CD4-positive, alpha-beta memory T cell (primary cell): ENCODE measurements at regions not wholly inside any gene's neighbourhood (a gene's known extent, or its start where the extent isn't known, plus 50 kb on each side); places are given as distances from the start of the nearest gene placed in this dataset.

Experiments
- CTCF ChIA-PET: fragments of 350-600 bp; sonication (Branson Sonifier 250); formaldehyde crosslinking; loops from one replicate; lab custom pipeline; 2021; ENCODE audit warnings: inconsistent platforms; ENCODE audit not compliant: partially characterized antibody; lab: Charles Lee
- POLR2A ChIA-PET: fragments of 350-600 bp; sonication (Branson Sonifier 250); formaldehyde crosslinking; loops from one replicate; lab custom pipeline; 2021; ENCODE audit not compliant: partially characterized antibody; lab: Charles Lee
- DNase-seq, 5 donors: peaks; one replicate each; pipeline versions ENCODE4 v3.0.0 to v3.0.0-alpha.2; 2020 to 2022; ENCODE audit warnings: mixed read lengths in 1 of 5
- H3K27ac ChIP-seq: one replicate; pipeline ENCODE4 v1.7.0; 2013; ENCODE audit warnings: low read depth, low read length
- H3K27me3 ChIP-seq: 2 replicates; pipeline ENCODE4 v1.7.0; 2013; ENCODE audit warnings: mild to moderate bottlenecking, low read length, moderate library complexity; ENCODE audit not compliant: insufficient read depth
- H3K36me3 ChIP-seq: 2 replicates; pipeline ENCODE4 v1.7.0; 2013; ENCODE audit warnings: mild to moderate bottlenecking, low read length, moderate library complexity; ENCODE audit not compliant: insufficient read depth
- H3K4me1 ChIP-seq: 2 replicates; pipeline ENCODE4 v1.7.0; 2013; ENCODE audit warnings: mild to moderate bottlenecking, low read length, moderate library complexity; ENCODE audit not compliant: insufficient read depth
- H3K4me3 ChIP-seq, 2 donors: one replicate each; pipeline ENCODE4 v1.7.0; 2013; ENCODE audit warnings: low read length in 2 of 2, mild to moderate bottlenecking in 1 of 2
- H3K9me3 ChIP-seq, 2 donors: one replicate each; pipeline ENCODE4 v1.7.0; 2013; ENCODE audit warnings: low read length in 2 of 2, control low read depth in 1 of 2; ENCODE audit not compliant: control insufficient read depth in 1 of 2
- H3K27ac Mint-ChIP-seq, 7 donors: one replicate each; pipeline ENCODE4 v1.8.0; 2020 to 2021; ENCODE audit warnings: mixed read lengths in 7 of 7, mild to moderate bottlenecking in 6 of 7, inconsistent platforms in 3 of 7, moderate library complexity in 3 of 7
- H3K27me3 Mint-ChIP-seq, 2 donors: one replicate each; pipeline ENCODE4 v1.8.0; 2020 to 2021; ENCODE audit warnings: mixed read lengths in 2 of 2
- H3K36me3 Mint-ChIP-seq, 2 donors: one replicate each; pipeline ENCODE4 v1.8.0; 2020 to 2021; ENCODE audit warnings: mixed read lengths in 2 of 2, inconsistent platforms in 1 of 2, mild to moderate bottlenecking in 1 of 2
- H3K4me1 Mint-ChIP-seq, 4 donors: one replicate each; pipeline ENCODE4 v1.8.0; 2020 to 2021; ENCODE audit warnings: mixed read lengths in 4 of 4, mild to moderate bottlenecking in 1 of 4
- H3K4me3 Mint-ChIP-seq, 8 donors: one replicate each; pipeline ENCODE4 v1.8.0; 2020 to 2021; ENCODE audit warnings: mixed read lengths in 8 of 8, mild to moderate bottlenecking in 7 of 8, moderate library complexity in 6 of 8, inconsistent platforms in 3 of 8
- H3K9me3 Mint-ChIP-seq, 8 donors: one replicate each; pipeline ENCODE4 v1.8.0; 2020 to 2021; ENCODE audit warnings: mixed read lengths in 8 of 8, mild to moderate bottlenecking in 5 of 8, inconsistent platforms in 3 of 8, moderate library complexity in 1 of 8
- intact Hi-C: fragments of 100-400 bp; cut with micrococcal nuclease; formaldehyde crosslinking; loops from one replicate; pipeline ENCODE4 v1.15.1; 2023

GRCh38 chr7:12974451-12975166, 287.2 kb downstream of the ARL4A start:
- no peaks in the 10 kb centered on the region for H3K4me1 ChIP-seq
- Mint-ChIP-seq H3K27ac (no peak overlapping the region), H3K4me3 (no peak overlapping the region), H3K36me3 (no peaks in the 10 kb centered on the region), H3K4me1 (no peaks in the 10 kb centered on the region), H3K9me3 (peaks cover 0 to 4% (median 0%) of the 10 kb centered on the region in 8 donors), H3K27me3 (peaks cover 2 to 6% of the 10 kb centered on the region in 2 donors)
- no peak overlapping the region for H3K4me3 ChIP-seq
- intact Hi-C loops = no loop called here
- no peaks in the 10 kb centered on the region for H3K36me3 ChIP-seq
- no peaks in the 10 kb centered on the region for H3K9me3 ChIP-seq
- CTCF ChIA-PET = no interaction called here
- POLR2A ChIA-PET = no interaction called here
- no peaks in the 10 kb centered on the region for H3K27me3 ChIP-seq
- H3K27ac ChIP-seq = no peak overlapping the region
- DNase-seq = no peak

DNA sequence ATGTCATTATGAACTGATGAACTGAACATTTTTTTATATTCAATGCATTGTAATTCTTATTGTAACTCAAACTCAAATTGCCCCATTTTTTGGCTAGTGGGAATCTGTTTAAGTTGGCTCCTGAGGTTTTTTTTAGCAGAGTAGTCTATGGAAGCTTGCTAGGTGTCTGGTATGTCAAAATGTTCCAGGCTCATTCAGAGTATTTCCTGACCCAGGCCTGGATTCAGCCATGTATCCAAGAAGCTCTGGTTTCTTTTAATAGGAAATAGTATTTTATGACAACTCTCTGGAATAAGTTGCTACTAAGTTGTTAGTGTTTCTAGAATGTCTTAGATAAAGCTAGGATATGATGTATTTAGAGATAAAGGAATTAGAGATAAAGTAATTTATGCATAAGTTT, 288.0 kb downstream of the ARL4A start:
- Mint-ChIP-seq H3K27me3 (peaks cover 2 to 6% of the 10 kb centered on the region in 2 donors), H3K4me3 (no peak overlapping the region), H3K27ac (no peak overlapping the region), H3K4me1 (no peaks in the 10 kb centered on the region), H3K9me3 (peaks cover 0 to 4% (median 0%) of the 10 kb centered on the region in 8 donors), H3K36me3 (no peaks in the 10 kb centered on the region)
- intact Hi-C loops = no loop called here
- Histone ChIP-seq H3K9me3 (no peaks in the 10 kb centered on the region), H3K27ac (no peak overlapping the region), H3K4me3 (no peak overlapping the region), H3K4me1 (no peaks in the 10 kb centered on the region), H3K27me3 (no peaks in the 10 kb centered on the region), H3K36me3 (no peaks in the 10 kb centered on the region)
- POLR2A ChIA-PET = no interaction called here
- no peak for DNase-seq
- CTCF ChIA-PET = interaction anchor here (0.6 kb wide), 1 partner anchor 35 kb away, joined by 3 read pairs; no protein-coding TSS in a partner anchor

- H3K4me1 ChIP-seq = no peaks in the 10 kb centered on the region
- H3K27me3 ChIP-seq = no peaks in the 10 kb centered on the region
- no peaks in the 10 kb centered on the region for H3K36me3 ChIP-seq
- no peak overlapping the region for H3K4me3 Mint-ChIP-seq
- no peak overlapping the region for H3K27ac ChIP-seq
- H3K4me1 Mint-ChIP-seq = no peaks in the 10 kb centered on the region
- POLR2A ChIA-PET = no interaction called here
- no peaks in the 10 kb centered on the region for H3K9me3 ChIP-seq
- no peak for DNase-seq
- H3K36me3 Mint-ChIP-seq = no peaks in the 10 kb centered on the region
- H3K27ac Mint-ChIP-seq = no peak overlapping the region
- intact Hi-C loops = no loop called here
- H3K27me3 Mint-ChIP-seq = peaks cover 4% of the 10 kb centered on the region in 2 donors
- peaks cover 0 to 4% (median 0%) of the 10 kb centered on the region in 8 donors for H3K9me3 Mint-ChIP-seq
- CTCF ChIA-PET = no interaction called here
- H3K4me3 ChIP-seq = no peak overlapping the region
These were observed 291.7 kb downstream of the ARL4A start for GRCh38 chr7:12979181-12979580.

DNA sequence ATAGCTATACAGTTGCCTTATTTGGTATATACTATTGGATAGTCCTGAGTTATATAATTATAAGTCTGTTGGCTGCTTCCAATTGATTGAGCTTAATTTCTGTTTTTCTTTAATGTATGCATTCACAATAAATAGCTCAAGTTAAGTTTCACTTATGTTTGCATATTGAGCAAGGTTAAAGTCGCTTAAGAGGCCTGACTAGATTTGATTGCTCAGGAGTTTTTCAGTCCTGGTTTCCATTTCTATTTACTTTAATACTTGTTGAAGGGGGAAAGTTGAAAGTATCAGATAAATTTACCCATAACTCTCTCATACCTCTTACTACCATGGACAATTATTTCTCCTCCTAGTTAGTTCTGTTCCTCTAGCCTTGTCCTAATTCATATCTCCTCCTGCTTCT, 294.7 kb downstream of the ARL4A start:
- no peaks in the 10 kb centered on the region for H3K36me3 ChIP-seq
- no peaks in the 10 kb centered on the region for H3K4me1 ChIP-seq
- CTCF ChIA-PET = no interaction called here
- H3K9me3 ChIP-seq = no peaks in the 10 kb centered on the region
- no peaks in the 10 kb centered on the region for H3K36me3 Mint-ChIP-seq
- H3K27ac ChIP-seq = no peak overlapping the region
- H3K9me3 Mint-ChIP-seq = peaks cover 0 to 2% (median 0%) of the 10 kb centered on the region in 8 donors
- H3K27ac Mint-ChIP-seq = no peak overlapping the region
- no peak overlapping the region for H3K4me3 ChIP-seq
- peaks cover 3 to 4% of the 10 kb centered on the region in 2 donors for H3K27me3 Mint-ChIP-seq
- H3K4me1 Mint-ChIP-seq = no peaks in the 10 kb centered on the region
- intact Hi-C loops = no loop called here
- no peak overlapping the region for H3K4me3 Mint-ChIP-seq
- POLR2A ChIA-PET = no interaction called here
- no peak for DNase-seq
- no peaks in the 10 kb centered on the region for H3K27me3 ChIP-seq

DNA sequence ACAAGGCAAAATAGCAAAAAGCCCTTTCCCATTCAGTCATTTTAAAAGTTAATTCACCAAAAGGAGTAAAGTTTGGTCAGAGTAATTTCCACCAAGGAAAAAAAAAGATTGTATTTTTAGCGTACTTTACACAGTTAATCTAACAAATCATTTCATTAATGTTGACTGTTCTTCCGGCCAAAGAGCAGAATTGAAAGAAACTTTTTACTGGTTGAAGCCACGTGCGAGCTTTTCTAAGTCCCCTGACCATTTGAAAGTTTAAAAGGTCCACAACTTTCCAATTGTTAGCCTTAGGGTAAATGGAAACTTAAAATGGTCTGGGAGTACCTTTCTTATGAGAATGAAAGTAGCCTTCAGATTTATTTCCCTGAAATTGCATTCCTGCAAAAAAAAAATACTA, 296.7 kb downstream of the ARL4A start:
- ChIA-PET CTCF (no interaction called here), POLR2A (no interaction called here)
- H3K36me3 Mint-ChIP-seq = no peaks in the 10 kb centered on the region
- H3K36me3 ChIP-seq = no peaks in the 10 kb centered on the region
- no peak overlapping the region for H3K4me3 Mint-ChIP-seq
- no peaks in the 10 kb centered on the region for H3K4me1 Mint-ChIP-seq
- no peak overlapping the region for H3K27ac ChIP-seq
- H3K4me1 ChIP-seq = no peaks in the 10 kb centered on the region
- no peak for DNase-seq
- H3K9me3 Mint-ChIP-seq = peaks cover 0 to 2% (median 0%) of the 10 kb centered on the region in 8 donors
- no peak overlapping the region for H3K4me3 ChIP-seq
- no peaks in the 10 kb centered on the region for H3K9me3 ChIP-seq
- peaks cover 3 to 4% of the 10 kb centered on the region in 2 donors for H3K27me3 Mint-ChIP-seq
- intact Hi-C loops = no loop called here
- no peaks in the 10 kb centered on the region for H3K27me3 ChIP-seq
- H3K27ac Mint-ChIP-seq = no peak overlapping the region

- ChIA-PET CTCF (no interaction called here), POLR2A (no interaction called here)
- Histone ChIP-seq H3K9me3 (no peaks in the 10 kb centered on the region), H3K4me3 (no peak overlapping the region), H3K27me3 (no peaks in the 10 kb centered on the region), H3K36me3 (no peaks in the 10 kb centered on the region), H3K4me1 (no peaks in the 10 kb centered on the region), H3K27ac (no peak overlapping the region)
- Mint-ChIP-seq H3K27ac (no peak overlapping the region), H3K9me3 (peaks cover 0 to 2% (median 0%) of the 10 kb centered on the region in 8 donors), H3K36me3 (no peaks in the 10 kb centered on the region), H3K4me1 (no peaks in the 10 kb centered on the region), H3K27me3 (peaks cover 1 to 4% of the 10 kb centered on the region in 2 donors), H3K4me3 (no peak overlapping the region)
- no peak for DNase-seq
- intact Hi-C loops = no loop called here
These were observed 297.8 kb downstream of the ARL4A start for GRCh38 chr7:12985228-12985627.

DNA sequence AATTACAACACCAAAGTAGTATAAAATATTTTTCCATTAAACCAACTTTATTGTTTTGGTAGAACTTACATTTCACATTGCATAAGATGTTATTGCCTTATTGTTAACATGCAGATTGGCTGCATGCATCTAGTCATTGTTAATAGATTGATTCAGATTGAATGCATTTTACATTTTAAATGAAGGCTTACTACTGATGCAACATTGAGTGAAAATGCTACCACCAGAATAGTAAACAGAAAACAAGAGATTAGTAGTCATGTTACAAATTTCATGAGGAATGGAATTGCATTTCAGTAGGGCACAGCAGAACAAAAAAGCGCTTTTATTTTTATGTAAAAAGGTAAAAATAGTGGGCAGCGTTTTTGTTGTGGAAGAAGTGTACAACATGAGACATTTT, 298.3 kb downstream of the ARL4A start:
- H3K36me3 ChIP-seq = no peaks in the 10 kb centered on the region
- H3K9me3 ChIP-seq = no peaks in the 10 kb centered on the region
- Mint-ChIP-seq H3K9me3 (peaks cover 0 to 2% (median 0%) of the 10 kb centered on the region in 8 donors), H3K36me3 (no peaks in the 10 kb centered on the region), H3K4me3 (no peak overlapping the region), H3K27ac (no peak overlapping the region), H3K27me3 (peaks cover 1 to 4% of the 10 kb centered on the region in 2 donors), H3K4me1 (no peaks in the 10 kb centered on the region)
- no peaks in the 10 kb centered on the region for H3K27me3 ChIP-seq
- intact Hi-C loops = no loop called here
- DNase-seq = no peak
- POLR2A ChIA-PET = no interaction called here
- H3K27ac ChIP-seq = no peak overlapping the region
- H3K4me1 ChIP-seq = no peaks in the 10 kb centered on the region
- CTCF ChIA-PET = no interaction called here
- no peak overlapping the region for H3K4me3 ChIP-seq
